Common myeloid progenitor, CD34-positive (primary cell): ENCODE measurements at regions not wholly inside any gene's neighbourhood (a gene's known extent, or its start where the extent isn't known, plus 50 kb on each side); places are given as distances from the start of the nearest gene placed in this dataset.

Experiments used
- CTCF ChIA-PET: fragments of 350-600 bp; sonication (Branson Sonifier 250); formaldehyde crosslinking; loops from one replicate; lab custom pipeline; 2021; ENCODE audit warnings: antibody characterized with exemption; lab: Charles Lee
- POLR2A ChIA-PET: fragments of 350-600 bp; sonication (Branson Sonifier 250); formaldehyde crosslinking; loops from one replicate; lab custom pipeline; 2021; ENCODE audit warnings: antibody characterized with exemption; lab: Charles Lee
- DNase-seq, 3 donors: peaks; one replicate each; pipeline versions ENCODE4 v3.0.0 to v3.0.0-alpha.2; 2013
- H3K27ac ChIP-seq, 2 experiments: 1 replicate in 1 of 2; 2 replicates in 1 of 2; pipeline ENCODE4 v1.7.0; 2013; ENCODE audit warnings: inconsistent platforms in 2 of 2, low read length in 2 of 2, mild to moderate bottlenecking in 2 of 2, low read depth in 1 of 2, moderate library complexity in 1 of 2; ENCODE audit not compliant: severe bottlenecking in 2 of 2, insufficient read depth in 1 of 2, poor library complexity in 1 of 2
- H3K27me3 ChIP-seq, 5 experiments: replicated peaks in 2 of 5; 1 replicate in 3 of 5; 2 replicates in 2 of 5; pipeline versions ENCODE4 v1.6.1 to v1.7.0; 2013; ENCODE audit warnings: low read length in 4 of 5, mild to moderate bottlenecking in 2 of 5, moderate library complexity in 2 of 5, inconsistent platforms in 1 of 5; ENCODE audit not compliant: insufficient read depth in 5 of 5, control insufficient read depth in 4 of 5
- H3K36me3 ChIP-seq, 4 experiments: 1 replicate in 2 of 4; 2 replicates in 2 of 4; pipeline versions ENCODE4 v1.6.1 to v1.7.0; 2013; ENCODE audit warnings: low read length in 3 of 4, control low read depth in 1 of 4, mild to moderate bottlenecking in 1 of 4; ENCODE audit not compliant: control insufficient read depth in 4 of 4, insufficient read depth in 4 of 4
- H3K4me1 ChIP-seq, 4 experiments: 1 replicate in 3 of 4; 2 replicates in 1 of 4; pipeline versions ENCODE4 v1.6.1 to v1.7.1; 2013; ENCODE audit warnings: low read length in 3 of 4, mild to moderate bottlenecking in 3 of 4, control low read depth in 1 of 4, inconsistent platforms in 1 of 4, moderate library complexity in 1 of 4; ENCODE audit not compliant: control insufficient read depth in 4 of 4, insufficient read depth in 4 of 4; ENCODE audit errors: control extremely low read depth in 1 of 4
- H3K4me3 ChIP-seq, 7 experiments: 1 replicate in 4 of 7; 2 replicates in 3 of 7; pipeline versions ENCODE4 v1.5.1 to v1.7.0; 2013; ENCODE audit warnings: mild to moderate bottlenecking in 7 of 7, low read length in 6 of 7, moderate library complexity in 6 of 7, inconsistent platforms in 2 of 7, low read depth in 2 of 7, control low read depth in 1 of 7; ENCODE audit not compliant: insufficient read depth in 4 of 7, control insufficient read depth in 1 of 7; ENCODE audit errors: extremely low read depth in 1 of 7
- H3K9me3 ChIP-seq, 5 experiments: 1 replicate in 4 of 5; 2 replicates in 1 of 5; pipeline versions ENCODE4 v1.6.1 to v1.7.1; 2013; ENCODE audit warnings: low read length in 4 of 5, mild to moderate bottlenecking in 2 of 5, inconsistent platforms in 1 of 5, low read depth in 1 of 5, moderate library complexity in 1 of 5; ENCODE audit not compliant: control insufficient read depth in 4 of 5, insufficient read depth in 2 of 5; ENCODE audit errors: control extremely low read depth in 1 of 5
- WGBS: methylation state at CpG from one replicate; pipeline ENCODE4 v1.1.5; 2013; ENCODE audit not compliant: insufficient coverage; 5-methylcytosine and 5-hydroxymethylcytosine counted together

- no peak overlapping the region for H3K4me3 ChIP-seq
- no peaks in the 10 kb centered on the region for H3K4me1 ChIP-seq
- WGBS, result 88% methylated on average over 3 of the region's 3 CpGs
- CTCF ChIA-PET, result interaction anchor here (0.6 kb wide), 1 partner anchor 621 kb away, joined by 3 read pairs; no protein-coding TSS in a partner anchor
- no peak overlapping the region for H3K27ac ChIP-seq
- peaks cover 0 to 86% (median 36%) of the 10 kb centered on the region in 5 experiments for H3K27me3 ChIP-seq
- H3K9me3 ChIP-seq, result no peaks in the 10 kb centered on the region
- no peak for DNase-seq
- POLR2A ChIA-PET, result no interaction called here
- no peaks in the 10 kb centered on the region for H3K36me3 ChIP-seq
These were observed 90.2 kb downstream of the TMEM215 start for GRCh38 chr9:32873553-32873952.

GRCh38 chr9:32875242-32875641, 91.9 kb downstream of the TMEM215 start:
- POLR2A ChIA-PET, result no interaction called here
- 100% methylated on average over 1 of the region's 1 CpG for WGBS
- DNase-seq, result no peak
- Histone ChIP-seq H3K4me1 (no peaks in the 10 kb centered on the region), H3K9me3 (no peaks in the 10 kb centered on the region), H3K36me3 (no peaks in the 10 kb centered on the region), H3K4me3 (no peak overlapping the region), H3K27ac (no peak overlapping the region), H3K27me3 (peaks cover 0 to 82% (median 34%) of the 10 kb centered on the region in 5 experiments)
- CTCF ChIA-PET, result interaction anchor here (0.6 kb wide), 1 partner anchor 317 kb away, joined by 3 read pairs; no protein-coding TSS in a partner anchor

- ChIA-PET POLR2A (no interaction called here), CTCF (no interaction called here)
- 60% methylated on average over 2 of the region's 3 CpGs for WGBS
- H3K27me3 ChIP-seq, result peaks cover 0 to 80% (median 35%) of the 10 kb centered on the region in 5 experiments
- H3K4me3 ChIP-seq, result no peak overlapping the region
- H3K27ac ChIP-seq, result no peak overlapping the region
- H3K36me3 ChIP-seq, result no peaks in the 10 kb centered on the region
- H3K4me1 ChIP-seq, result no peaks in the 10 kb centered on the region
- no peaks in the 10 kb centered on the region for H3K9me3 ChIP-seq
- no peak for DNase-seq
These were observed 92.4 kb downstream of the TMEM215 start for GRCh38 chr9:32875748-32876147.

GRCh38 chr9:32877103-32877502, 93.8 kb downstream of the TMEM215 start:
- ChIA-PET CTCF (interaction anchor here (1.0 kb wide), 1 partner anchor 21 kb away, joined by 3 read pairs; no protein-coding TSS in a partner anchor), POLR2A (no interaction called here)
- Histone ChIP-seq H3K27me3 (peaks cover 0 to 84% (median 37%) of the 10 kb centered on the region in 5 experiments), H3K9me3 (no peaks in the 10 kb centered on the region), H3K27ac (no peak overlapping the region), H3K36me3 (no peaks in the 10 kb centered on the region), H3K4me1 (no peaks in the 10 kb centered on the region), H3K4me3 (no peak overlapping the region)
- 95% methylated on average over 2 of the region's 3 CpGs for WGBS
- DNase-seq, result no peak

- no peaks in the 10 kb centered on the region for H3K9me3 ChIP-seq
- CTCF ChIA-PET, result interaction anchor here (1.0 kb wide), 1 partner anchor 21 kb away, joined by 3 read pairs; no protein-coding TSS in a partner anchor
- H3K4me3 ChIP-seq, result no peak overlapping the region
- no peak for DNase-seq
- no peaks in the 10 kb centered on the region for H3K4me1 ChIP-seq
- H3K36me3 ChIP-seq, result no peaks in the 10 kb centered on the region
- peaks cover 1 to 86% (median 33%) of the 10 kb centered on the region in 5 experiments for H3K27me3 ChIP-seq
- WGBS, result 91% methylated on average over 6 of the region's 6 CpGs
- POLR2A ChIA-PET, result no interaction called here
- H3K27ac ChIP-seq, result no peak overlapping the region
These were observed 94.4 kb downstream of the TMEM215 start for GRCh38 chr9:32877639-32878217.

GRCh38 chr9:32879335-32879734, 96.0 kb downstream of the TMEM215 start:
- Histone ChIP-seq H3K4me1 (no peaks in the 10 kb centered on the region), H3K27ac (no peak overlapping the region), H3K9me3 (no peaks in the 10 kb centered on the region), H3K27me3 (peaks cover 0 to 82% (median 31%) of the 10 kb centered on the region in 5 experiments), H3K4me3 (no peak overlapping the region), H3K36me3 (no peaks in the 10 kb centered on the region)
- POLR2A ChIA-PET, result no interaction called here
- 76% methylated on average over 4 of the region's 6 CpGs for WGBS
- DNase-seq, result no peak
- CTCF ChIA-PET, result interaction anchor here (0.6 kb wide), 1 partner anchor 120 kb away, joined by 3 read pairs; no protein-coding TSS in a partner anchor

- ChIA-PET CTCF (no interaction called here), POLR2A (no interaction called here)
- 95% methylated on average over 10 of the region's 10 CpGs for WGBS
- Histone ChIP-seq H3K27me3 (peaks cover 0 to 79% (median 43%) of the 10 kb centered on the region in 5 experiments), H3K36me3 (no peaks in the 10 kb centered on the region), H3K4me1 (no peaks in the 10 kb centered on the region), H3K27ac (no peak overlapping the region), H3K9me3 (no peaks in the 10 kb centered on the region), H3K4me3 (no peak overlapping the region)
- no peak for DNase-seq
These were observed 98.6 kb downstream of the TMEM215 start for GRCh38 chr9:32881948-32882347.
